HCT116 (cell line): ENCODE measurements at regions not wholly inside any gene's neighbourhood (a gene's known extent, or its start where the extent isn't known, plus 50 kb on each side); places are given as distances from the start of the nearest gene placed in this dataset.

Experiments
- ATAC-seq: fragments of 200-7000 bp; cut with Tn5 transposase; 2 replicates; pipeline ENCODE4 v1.9.1; 2020; ENCODE audit warnings: mild to moderate bottlenecking, moderate library complexity
- BruUV-seq: library from RNA; stranded (reverse); fragments of 400-500 nt; replicated peaks from 2 replicates; lab custom pipeline; 2021; lab: Mats Ljungman, UMichigan
- CTCF ChIA-PET: fragments of 300-600 bp; sonication (Branson Sonifier 250); formaldehyde crosslinking; loops from one replicate; lab custom pipeline; 2021; ENCODE audit warnings: antibody characterized with exemption; lab: Charles Lee
- POLR2A ChIA-PET: fragments of 300-600, 350-600 bp; sonication (Branson Sonifier 250); formaldehyde crosslinking; loops from one replicate; lab custom pipeline; 2021; ENCODE audit warnings: antibody characterized with exemption; lab: Charles Lee
- RAD21 ChIA-PET, 2 experiments: fragments of 300-600 bp; sonication (Branson Sonifier 250); formaldehyde crosslinking; loops; one replicate each; lab custom pipeline; 2023; ENCODE audit warnings: low total read pairs in 2 of 2; ENCODE audit not compliant: uncharacterized antibody in 2 of 2, unreplicated experiment in 2 of 2, low non-redundant PET in 1 of 2; lab: Charles Lee
- DNase-seq: peaks from one replicate; pipeline ENCODE4 v3.0.0-alpha.2; 2010; ENCODE audit warnings: low read depth, low spot score
- H2AFZ ChIP-seq: fragments of 200-600 bp; shearing (Covaris generic), sonication (generic); 2 replicates; pipeline ENCODE4 v1.6.1; 2017; ENCODE audit warnings: low read depth, mixed run types, mixed read lengths, antibody characterized with exemption, low read length; ENCODE audit not compliant: poor library complexity, severe bottlenecking
- H3K27ac ChIP-seq: 2 replicates; pipeline ENCODE4 v1.5.1; 2012; ENCODE audit warnings: low read depth, low read length
- H3K27me3 ChIP-seq: fragments of 200-600 bp; sonication (generic); 2 replicates; pipeline ENCODE4 v1.6.1; 2016; ENCODE audit warnings: mixed run types, low read length, mixed read lengths; ENCODE audit not compliant: insufficient read depth
- H3K36me3 ChIP-seq, 2 experiments: fragments of 200-500 bp in 1 of 2; fragments of 200-600 bp in 1 of 2; sonication (Bioruptor generic) in 1 of 2; sonication (generic) in 1 of 2; 2 replicates each; pipeline versions ENCODE4 v1.5.1 to v1.6.1; 2014 to 2016; ENCODE audit warnings: low read length in 2 of 2, inconsistent platforms in 1 of 2, mixed read lengths in 1 of 2, mixed run types in 1 of 2; ENCODE audit not compliant: insufficient read depth in 2 of 2, control insufficient read depth in 1 of 2
- H3K4me1 ChIP-seq, 2 experiments: fragments of 200-600 bp in 1 of 2; sonication (generic) in 1 of 2; 2 replicates each; pipeline versions ENCODE4 v1.5.1 to v1.6.1; 2012 to 2017; ENCODE audit warnings: low read length in 2 of 2, inconsistent platforms in 1 of 2, mild to moderate bottlenecking in 1 of 2, mixed read lengths in 1 of 2, mixed run types in 1 of 2, moderate library complexity in 1 of 2; ENCODE audit not compliant: insufficient read depth in 2 of 2, control insufficient read depth in 1 of 2
- H3K4me2 ChIP-seq: fragments of 200-600 bp; sonication (generic); 2 replicates; pipeline ENCODE4 v1.6.1; 2017; ENCODE audit warnings: mixed run types, low read length, mixed read lengths
- H3K4me3 ChIP-seq, 2 experiments: fragments of 200-600 bp in 1 of 2; sonication (generic) in 1 of 2; replicated peaks in 1 of 2; 2 replicates each; pipeline ENCODE4 v1.5.1; 2011 to 2016; ENCODE audit warnings: low read length in 2 of 2, control low read depth in 1 of 2, low read depth in 1 of 2, mild to moderate bottlenecking in 1 of 2, mixed read lengths in 1 of 2, mixed run types in 1 of 2
- H3K79me2 ChIP-seq: fragments of 200-600 bp; sonication (generic); 2 replicates; pipeline ENCODE4 v1.6.1; 2017; ENCODE audit warnings: mild to moderate bottlenecking, mixed run types, low read length, moderate library complexity, mixed read lengths; ENCODE audit not compliant: insufficient read depth
- H3K9ac ChIP-seq: fragments of 200-600 bp; sonication (generic); 2 replicates; pipeline ENCODE4 v1.6.1; 2016; ENCODE audit warnings: low read length, mixed read lengths
- H3K9me2 ChIP-seq: fragments of 200-600 bp; sonication (generic), shearing (Covaris generic); 2 replicates; pipeline ENCODE4 v1.6.1; 2017; ENCODE audit warnings: mixed run types, mild to moderate bottlenecking, moderate library complexity; ENCODE audit not compliant: insufficient read depth
- H3K9me3 ChIP-seq, 2 experiments: fragments of 200-500 bp in 1 of 2; fragments of 200-600 bp in 1 of 2; sonication (Bioruptor generic) in 1 of 2; sonication (generic) in 1 of 2; 2 replicates each; pipeline ENCODE4 v1.6.1; 2014 to 2017; ENCODE audit warnings: low read length in 2 of 2, mixed read lengths in 2 of 2, inconsistent platforms in 1 of 2, low read depth in 1 of 2, mild to moderate bottlenecking in 1 of 2, mixed run types in 1 of 2, moderate library complexity in 1 of 2; ENCODE audit not compliant: control insufficient read depth in 1 of 2, insufficient read depth in 1 of 2
- H4K20me1 ChIP-seq: fragments of 200-600 bp; sonication (generic), shearing (Covaris generic); 2 replicates; pipeline ENCODE4 v1.6.1; 2017; ENCODE audit warnings: mixed run types, mild to moderate bottlenecking, moderate library complexity; ENCODE audit not compliant: insufficient read depth
- CEBPB ChIP-seq: IDR thresholded peaks from 2 replicates; pipeline ENCODE4 v1.6.1; 2012; ENCODE audit warnings: low read depth
- EGR1 ChIP-seq: IDR thresholded peaks from 2 replicates; pipeline ENCODE4 v1.6.1; 2012; ENCODE audit warnings: low read depth
- EZH2 ChIP-seq: fragments of 200-600 bp; sonication (generic); IDR thresholded peaks from 2 replicates; pipeline ENCODE4 v1.6.1; 2017; ENCODE audit warnings: antibody characterized with exemption, mixed run types
- EZH2phosphoT487 ChIP-seq: fragments of 200-600 bp; IDR thresholded peaks from 2 replicates; pipeline ENCODE4 v1.6.1; 2018; ENCODE audit warnings: antibody characterized with exemption, borderline replicate concordance
- JUND ChIP-seq: IDR thresholded peaks from 2 replicates; pipeline ENCODE4 v1.6.1; 2012
- POLR2A ChIP-seq: IDR thresholded peaks from 2 replicates; pipeline ENCODE4 v1.7.0; 2011; ENCODE audit warnings: borderline replicate concordance; ENCODE audit not compliant: insufficient read depth, insufficient read length; ENCODE audit errors: extremely low read depth
- RAD21 ChIP-seq: IDR thresholded peaks from 2 replicates; pipeline ENCODE4 v1.6.1; 2012; ENCODE audit warnings: low read depth, mild to moderate bottlenecking
- SP1 ChIP-seq: IDR thresholded peaks from 2 replicates; pipeline ENCODE4 v1.6.1; 2012; ENCODE audit warnings: low read depth
- SRF ChIP-seq: IDR thresholded peaks from 2 replicates; pipeline ENCODE4 v1.6.1; 2012; ENCODE audit warnings: low read depth
- TCF7L2 ChIP-seq: IDR thresholded peaks from 2 replicates; pipeline ENCODE4 v1.7.0; 2011; ENCODE audit warnings: borderline replicate concordance, inconsistent platforms; ENCODE audit not compliant: insufficient read depth, insufficient read length; ENCODE audit errors: extremely low read depth
- YY1 ChIP-seq: IDR thresholded peaks from 2 replicates; pipeline ENCODE4 v1.6.1; 2011; ENCODE audit warnings: low read length, low read depth, moderate library complexity, mild to moderate bottlenecking; ENCODE audit not compliant: insufficient replicate concordance; ENCODE audit errors: extremely low read depth
- ZFX ChIP-seq: fragments of 450-650 bp; IDR thresholded peaks from 2 replicates; pipeline ENCODE4 v1.6.1; 2017
- intact Hi-C: fragments of 100-400 bp; cut with micrococcal nuclease; formaldehyde crosslinking; loops from 2 replicates; pipeline ENCODE4 v1.10.0; 2022
- TF ChIP-seq, protein P1 (sequence below): IDR thresholded peaks from 2 replicates; pipeline ENCODE4 v1.6.1; 2012
- TF ChIP-seq, protein P2 (sequence below): IDR thresholded peaks from 2 replicates; pipeline ENCODE4 v1.6.1; 2011; ENCODE audit warnings: mild to moderate bottlenecking, low read length, moderate library complexity; ENCODE audit not compliant: insufficient replicate concordance; ENCODE audit errors: extremely low read depth
- TF ChIP-seq, protein P3 (sequence below): IDR thresholded peaks from 2 replicates; pipeline ENCODE4 v1.6.1; 2012
- TF ChIP-seq, protein P4 (sequence below), 3 experiments: fragments of 200-600 bp in 1 of 3; sonication (generic) in 1 of 3; IDR thresholded peaks in 2 of 3; conservative IDR thresholded peaks in 1 of 3; 2 replicates each; pipeline ENCODE4 v1.5.1; 2012 to 2017; ENCODE audit warnings: low read depth in 2 of 3, low read length in 2 of 3, antibody characterized with exemption in 1 of 3, borderline replicate concordance in 1 of 3, control low read depth in 1 of 3, mild to moderate bottlenecking in 1 of 3, mixed read lengths in 1 of 3, mixed run types in 1 of 3, moderate library complexity in 1 of 3; ENCODE audit not compliant: insufficient read depth in 1 of 3

DNA sequence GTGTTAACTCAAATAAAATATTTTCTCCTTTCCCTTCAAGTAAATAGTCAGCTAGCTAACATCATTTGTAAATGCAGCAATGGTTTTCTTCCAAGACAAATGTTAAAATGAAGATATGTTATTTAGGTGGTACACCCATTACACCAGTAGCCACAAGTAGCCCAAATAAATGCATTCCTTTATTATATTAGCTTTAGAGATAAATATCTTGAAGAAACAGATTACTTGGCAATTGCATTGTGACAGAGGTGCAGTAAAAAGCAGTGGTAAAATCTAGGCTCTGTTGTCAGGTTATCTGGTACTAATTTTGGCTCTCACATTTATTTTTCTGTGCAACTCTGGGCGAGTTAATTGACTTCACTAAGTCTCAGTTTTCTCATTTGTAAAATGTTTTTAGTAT is 193.0 kb downstream of the NAA11 start:
- no peaks in the 10 kb centered on the region for H3K4me1 ChIP-seq
- ChIA-PET RAD21 (no interaction called here), CTCF (no interaction called here), POLR2A (no interaction called here)
- H2AFZ ChIP-seq, result no peak overlapping the region
- BruUV-seq, result no TSS peak
- no peaks in the 10 kb centered on the region for H3K36me3 ChIP-seq
- ATAC-seq, result no peak
- no peaks in the 10 kb centered on the region for H3K9me3 ChIP-seq
- H3K9ac ChIP-seq, result no peak overlapping the region
- no peaks in the 10 kb centered on the region for H3K9me2 ChIP-seq
- H3K4me3 ChIP-seq, result no peak overlapping the region
- no peak for DNase-seq
- no peak overlapping the region for H3K27ac ChIP-seq
- no peaks in the 10 kb centered on the region for H3K79me2 ChIP-seq
- intact Hi-C loops, result no loop called here
- no peak overlapping the region for H3K4me2 ChIP-seq
- H4K20me1 ChIP-seq, result no peaks in the 10 kb centered on the region
- H3K27me3 ChIP-seq, result no peaks in the 10 kb centered on the region
- no peak for TF ChIP-seq EGR1
- TF ChIP-seq YY1, result no peak
- no peak for TF ChIP-seq POLR2A
- no peak for TF ChIP-seq SRF
- no peak for TF ChIP-seq SP1
- no peak for TF ChIP-seq ZFX

DNA sequence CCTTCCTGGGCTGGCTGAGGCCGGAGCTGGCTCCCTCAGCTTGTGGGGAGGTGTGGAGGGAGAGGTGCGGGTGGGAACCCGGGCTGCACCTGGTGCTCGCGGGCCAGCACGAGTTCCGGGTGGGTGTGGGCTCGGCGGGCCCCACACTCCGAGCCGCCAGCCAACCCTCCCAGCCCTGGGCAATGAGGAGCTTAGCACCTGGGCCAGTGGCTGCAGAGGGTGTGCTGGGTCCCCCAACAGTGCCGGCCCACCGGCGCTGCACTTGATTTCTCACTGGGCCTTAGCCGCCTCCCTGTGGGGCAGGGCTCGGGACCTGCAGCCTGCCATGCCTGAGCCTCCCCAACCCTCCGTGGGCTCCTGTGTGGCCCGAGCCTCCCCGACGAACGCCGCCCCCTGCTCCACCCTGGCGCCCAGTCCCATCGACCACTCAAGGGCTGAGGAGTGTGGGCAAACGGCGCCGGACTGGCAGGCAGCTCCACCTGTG is 182.7 kb upstream of the PAQR3 start:
- no peak overlapping the region for H2AFZ ChIP-seq
- no peaks in the 10 kb centered on the region for H3K36me3 ChIP-seq
- no peak overlapping the region for H3K4me2 ChIP-seq
- no peaks in the 10 kb centered on the region; the same call in 1 of the 2 replicates for H3K9me2 ChIP-seq
- H3K27me3 ChIP-seq, result no peaks in the 10 kb centered on the region
- POLR2A ChIA-PET, result no interaction called here
- H3K4me1 ChIP-seq, result no peaks in the 10 kb centered on the region
- no peak overlapping the region for H3K27ac ChIP-seq
- H4K20me1 ChIP-seq, result no peaks in the 10 kb centered on the region
- no TSS peak for BruUV-seq
- H3K9ac ChIP-seq, result no peak overlapping the region
- H3K9me3 ChIP-seq, result no peaks in the 10 kb centered on the region
- RAD21 ChIA-PET, result no interaction called here
- H3K79me2 ChIP-seq, result no peaks in the 10 kb centered on the region
- no peak for ATAC-seq
- no peak overlapping the region for H3K4me3 ChIP-seq
- CTCF ChIA-PET, result no interaction called here
- TF ChIP-seq EZH2 (no peak), EZH2phosphoT487 (no peak), YY1 (no peak), CEBPB (no peak), JUND (no peak), RAD21 (no peak), TCF7L2 (no peak)
- TF ChIP-seq, protein P1, sequence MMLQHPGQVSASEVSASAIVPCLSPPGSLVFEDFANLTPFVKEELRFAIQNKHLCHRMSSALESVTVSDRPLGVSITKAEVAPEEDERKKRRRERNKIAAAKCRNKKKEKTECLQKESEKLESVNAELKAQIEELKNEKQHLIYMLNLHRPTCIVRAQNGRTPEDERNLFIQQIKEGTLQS, result no peak
- TF ChIP-seq, protein P2, sequence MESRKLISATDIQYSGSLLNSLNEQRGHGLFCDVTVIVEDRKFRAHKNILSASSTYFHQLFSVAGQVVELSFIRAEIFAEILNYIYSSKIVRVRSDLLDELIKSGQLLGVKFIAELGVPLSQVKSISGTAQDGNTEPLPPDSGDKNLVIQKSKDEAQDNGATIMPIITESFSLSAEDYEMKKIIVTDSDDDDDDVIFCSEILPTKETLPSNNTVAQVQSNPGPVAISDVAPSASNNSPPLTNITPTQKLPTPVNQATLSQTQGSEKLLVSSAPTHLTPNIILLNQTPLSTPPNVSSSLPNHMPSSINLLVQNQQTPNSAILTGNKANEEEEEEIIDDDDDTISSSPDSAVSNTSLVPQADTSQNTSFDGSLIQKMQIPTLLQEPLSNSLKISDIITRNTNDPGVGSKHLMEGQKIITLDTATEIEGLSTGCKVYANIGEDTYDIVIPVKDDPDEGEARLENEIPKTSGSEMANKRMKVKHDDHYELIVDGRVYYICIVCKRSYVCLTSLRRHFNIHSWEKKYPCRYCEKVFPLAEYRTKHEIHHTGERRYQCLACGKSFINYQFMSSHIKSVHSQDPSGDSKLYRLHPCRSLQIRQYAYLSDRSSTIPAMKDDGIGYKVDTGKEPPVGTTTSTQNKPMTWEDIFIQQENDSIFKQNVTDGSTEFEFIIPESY, result no peak
- TF ChIP-seq, protein P3, sequence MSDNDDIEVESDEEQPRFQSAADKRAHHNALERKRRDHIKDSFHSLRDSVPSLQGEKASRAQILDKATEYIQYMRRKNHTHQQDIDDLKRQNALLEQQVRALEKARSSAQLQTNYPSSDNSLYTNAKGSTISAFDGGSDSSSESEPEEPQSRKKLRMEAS, result no peak
- TF ChIP-seq, protein P4, sequence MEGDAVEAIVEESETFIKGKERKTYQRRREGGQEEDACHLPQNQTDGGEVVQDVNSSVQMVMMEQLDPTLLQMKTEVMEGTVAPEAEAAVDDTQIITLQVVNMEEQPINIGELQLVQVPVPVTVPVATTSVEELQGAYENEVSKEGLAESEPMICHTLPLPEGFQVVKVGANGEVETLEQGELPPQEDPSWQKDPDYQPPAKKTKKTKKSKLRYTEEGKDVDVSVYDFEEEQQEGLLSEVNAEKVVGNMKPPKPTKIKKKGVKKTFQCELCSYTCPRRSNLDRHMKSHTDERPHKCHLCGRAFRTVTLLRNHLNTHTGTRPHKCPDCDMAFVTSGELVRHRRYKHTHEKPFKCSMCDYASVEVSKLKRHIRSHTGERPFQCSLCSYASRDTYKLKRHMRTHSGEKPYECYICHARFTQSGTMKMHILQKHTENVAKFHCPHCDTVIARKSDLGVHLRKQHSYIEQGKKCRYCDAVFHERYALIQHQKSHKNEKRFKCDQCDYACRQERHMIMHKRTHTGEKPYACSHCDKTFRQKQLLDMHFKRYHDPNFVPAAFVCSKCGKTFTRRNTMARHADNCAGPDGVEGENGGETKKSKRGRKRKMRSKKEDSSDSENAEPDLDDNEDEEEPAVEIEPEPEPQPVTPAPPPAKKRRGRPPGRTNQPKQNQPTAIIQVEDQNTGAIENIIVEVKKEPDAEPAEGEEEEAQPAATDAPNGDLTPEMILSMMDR (IDR thresholded peaks at IDR 0.05 in 2 of 3, conservative IDR thresholded peaks at IDR 0.05 in 1 of 3; ENCODE audit: borderline replicate concordance in 1 of 3, insufficient read depth in 1 of 3, low read depth in 2 of 3, low read length in 2 of 3), result no peak
- intact Hi-C loops, result no loop called here
- no peak for DNase-seq
